ENCODE measurements at regions not wholly inside any gene's neighbourhood (a gene's known extent, or its start where the extent isn't known, plus 50 kb on each side); places are given as distances from the start of the nearest gene placed in this dataset.

DNA sequence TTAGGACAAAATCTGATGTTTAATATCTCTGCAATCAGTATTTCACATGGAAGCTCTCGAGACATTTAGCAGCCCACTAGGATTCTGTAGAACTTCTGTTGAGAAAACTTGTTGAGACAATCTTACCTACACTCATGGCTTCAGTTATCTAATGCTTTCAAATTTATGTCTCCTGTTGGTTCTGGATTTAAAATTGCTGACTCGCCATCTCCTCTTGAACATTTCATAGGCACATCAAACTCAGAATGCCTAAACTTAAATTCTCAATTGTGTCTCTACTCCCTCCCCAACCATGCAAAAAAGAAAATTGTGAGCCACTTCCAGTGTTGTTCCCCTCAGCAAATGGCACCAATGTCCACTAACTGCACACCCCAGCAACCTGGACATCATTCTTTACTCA lies 142.5 kb upstream of the AHI1 start:
- no peak for DNase-seq (ENCODE audit: low spot score)
- no peak overlapping the region for H3K27ac ChIP-seq
- TF ChIP-seq CTCF (conservative IDR thresholded peaks at IDR 0.05; ENCODE audit: low read depth): no peak
- POLR2A ChIA-PET (ENCODE audit: low non-redundant PET): no interaction called here
- CTCF ChIA-PET: no interaction called here

- CTCF ChIA-PET: no interaction called here
Measured at GRCh38 chr6:135640449-135641111, 143.0 kb upstream of the AHI1 start.

GRCh38 chr6:135642912-135643311 lies 145.4 kb upstream of the AHI1 start:
- ChIA-PET POLR2A (ENCODE audit: low non-redundant PET) (no interaction called here), CTCF (no interaction called here)
- H3K27ac ChIP-seq: no peak overlapping the region
- TF ChIP-seq CTCF (conservative IDR thresholded peaks at IDR 0.05; ENCODE audit: low read depth): no peak
- DNase-seq (ENCODE audit: low spot score): no peak

More at GRCh38 chr6:135640449-135641111, 143.0 kb upstream of the AHI1 start:
- H3K27ac ChIP-seq: no peak overlapping the region
- no peak for TF ChIP-seq CTCF (conservative IDR thresholded peaks at IDR 0.05; ENCODE audit: low read depth)
- POLR2A ChIA-PET (ENCODE audit: low non-redundant PET): no interaction called here
- DNase-seq (ENCODE audit: low spot score): no peak

DNA sequence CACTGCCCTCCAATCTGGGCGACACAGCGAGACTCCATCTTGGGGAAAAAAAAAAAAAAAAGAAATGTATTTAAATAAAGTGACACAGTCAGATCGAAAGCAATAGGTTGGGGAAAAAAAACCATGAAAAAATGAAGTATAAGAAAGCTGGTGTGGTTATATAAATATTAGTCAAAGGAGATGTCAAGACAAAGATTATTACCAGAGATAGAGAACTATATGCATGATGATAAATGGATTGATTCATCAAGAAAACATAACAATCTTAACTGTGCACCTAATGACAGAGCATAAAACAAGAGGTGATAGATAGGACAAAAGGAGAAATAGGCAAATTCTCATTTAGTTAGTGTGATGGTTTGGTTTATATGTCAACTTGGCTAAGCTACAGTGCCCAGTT lies 146.9 kb upstream of the AHI1 start:
- ChIA-PET CTCF (no interaction called here), POLR2A (ENCODE audit: low non-redundant PET) (no interaction called here)
- no peak for DNase-seq (ENCODE audit: low spot score)
- no peak for TF ChIP-seq CTCF (conservative IDR thresholded peaks at IDR 0.05; ENCODE audit: low read depth)
- H3K27ac ChIP-seq: no peak overlapping the region

DNA sequence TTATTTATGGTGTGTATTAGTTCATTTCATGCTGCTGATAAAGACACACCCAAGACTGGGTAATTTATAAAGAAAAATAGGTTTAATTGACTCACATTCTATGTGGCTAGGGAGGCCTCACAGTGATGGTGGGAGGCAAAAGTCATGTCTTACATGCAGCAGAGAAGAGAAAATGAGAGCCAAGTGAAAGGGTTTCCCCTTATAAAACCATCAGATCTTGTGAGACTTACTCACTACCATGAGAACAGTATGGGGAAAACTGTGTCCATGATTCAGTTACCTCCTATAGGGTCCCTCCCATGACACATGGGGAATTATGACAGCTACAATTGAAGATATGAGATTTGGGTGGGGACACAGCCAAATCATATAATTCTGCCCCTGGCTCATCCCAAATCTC lies 150.0 kb upstream of the AHI1 start:
- H3K27ac ChIP-seq: no peak overlapping the region
- ChIA-PET CTCF (interaction anchor here (0.6 kb wide), 1 partner anchor 1703 kb away, joined by 3 read pairs; no protein-coding TSS in a partner anchor), POLR2A (ENCODE audit: low non-redundant PET) (no interaction called here)
- TF ChIP-seq CTCF (conservative IDR thresholded peaks at IDR 0.05; ENCODE audit: low read depth): no peak
- no peak for DNase-seq (ENCODE audit: low spot score)

GRCh38 chr6:135651964-135652755 lies 154.6 kb upstream of the AHI1 start:
- TF ChIP-seq CTCF (conservative IDR thresholded peaks at IDR 0.05; ENCODE audit: low read depth): no peak
- POLR2A ChIA-PET (ENCODE audit: low non-redundant PET): no interaction called here
- no peak overlapping the region for H3K27ac ChIP-seq
- CTCF ChIA-PET: no interaction called here
- DNase-seq (ENCODE audit: low spot score): no peak
